Right renal pelvis (tissue), 4 donors: ENCODE measurements at regions not wholly inside any gene's neighbourhood (a gene's known extent, or its start where the extent isn't known, plus 50 kb on each side); places are given as distances from the start of the nearest gene placed in this dataset.

Experiments
- DNase-seq, 4 donors: peaks; one replicate each; pipeline ENCODE4 v3.0.0-alpha.2; 2013; ENCODE audit warnings: low read depth in 4 of 4, low spot score in 3 of 4, missing footprints in 1 of 4

GRCh38 chr17:36861531-36861930 is 75.7 kb upstream of the LHX1 start:
- DNase-seq, result no peak

- no peak for DNase-seq
Measured at GRCh38 chr17:36862116-36862920, 75.0 kb upstream of the LHX1 start.

- DNase-seq, result no peak
Measured at GRCh38 chr17:36863131-36863530, 74.1 kb upstream of the LHX1 start.

GRCh38 chr17:36863676-36864612 is 73.3 kb upstream of the LHX1 start:
- no peak for DNase-seq

- no peak for DNase-seq
Measured at GRCh38 chr17:36864827-36865430, 72.3 kb upstream of the LHX1 start.

- DNase-seq, result no peak
Measured at GRCh38 chr17:36867716-36868341, 69.4 kb upstream of the LHX1 start.

- no peak for DNase-seq
Measured at GRCh38 chr17:36868777-36869176, 68.5 kb upstream of the LHX1 start.

GRCh38 chr17:36869441-36869840 is 67.8 kb upstream of the LHX1 start:
- DNase-seq, result no peak

GRCh38 chr17:36869856-36870719 is 67.2 kb upstream of the LHX1 start:
- no peak for DNase-seq

GRCh38 chr17:36870720-36870999 is 66.6 kb upstream of the LHX1 start:
- no peak for DNase-seq

- no peak for DNase-seq
Measured at GRCh38 chr17:36875698-36876293, 61.5 kb upstream of the LHX1 start.

GRCh38 chr17:36876966-36877365 is 60.3 kb upstream of the LHX1 start:
- no peak for DNase-seq

GRCh38 chr17:36877771-36878170 is 59.5 kb upstream of the LHX1 start:
- no peak for DNase-seq

GRCh38 chr17:36878216-36878615 is 59.1 kb upstream of the LHX1 start:
- no peak for DNase-seq

- no peak for DNase-seq
Measured at GRCh38 chr17:36879027-36879426, 58.2 kb upstream of the LHX1 start.

GRCh38 chr17:36879624-36880131 is 57.6 kb upstream of the LHX1 start:
- no peak for DNase-seq

GRCh38 chr17:36880268-36880905 is 56.9 kb upstream of the LHX1 start:
- no peak for DNase-seq

GRCh38 chr17:36881323-36881722 is 56.0 kb upstream of the LHX1 start:
- no peak for DNase-seq
